Activated naive CD4-positive, alpha-beta T cell treated with anti-CD3 and anti-CD28 coated beads, Interleukin-2, amount 10 ng/mL, durations not matched to agents 7 days and 5 days (primary cell): ENCODE measurements at regions not wholly inside any gene's neighbourhood (a gene's known extent, or its start where the extent isn't known, plus 50 kb on each side); places are given as distances from the start of the nearest gene placed in this dataset.

Experiments used
- CTCF ChIA-PET: fragments of 350-600 bp; sonication (Branson Sonifier 250); formaldehyde crosslinking; loops from one replicate; lab custom pipeline; 2021; ENCODE audit warnings: antibody characterized with exemption; lab: Charles Lee
- DNase-seq: peaks from one replicate; pipeline ENCODE4 v3.0.0-alpha.2; 2020
- H3K27ac Mint-ChIP-seq: one replicate; pipeline ENCODE4 v1.8.0; 2021; ENCODE audit warnings: mild to moderate bottlenecking, moderate library complexity, mixed read lengths
- H3K27me3 Mint-ChIP-seq: one replicate; pipeline ENCODE4 v1.8.0; 2021; ENCODE audit warnings: mild to moderate bottlenecking, mixed read lengths
- H3K36me3 Mint-ChIP-seq: one replicate; pipeline ENCODE4 v1.8.0; 2021; ENCODE audit warnings: mixed read lengths
- H3K4me1 Mint-ChIP-seq: one replicate; pipeline ENCODE4 v1.8.0; 2021; ENCODE audit warnings: mixed read lengths
- H3K4me3 Mint-ChIP-seq: one replicate; pipeline ENCODE4 v1.8.0; 2021; ENCODE audit warnings: mild to moderate bottlenecking, moderate library complexity, mixed read lengths
- H3K9me3 Mint-ChIP-seq: one replicate; pipeline ENCODE4 v1.8.0; 2021; ENCODE audit warnings: mixed read lengths

GRCh38 chr3:159144891-159145290 is 343.0 kb downstream of the MFSD1 start:
- Mint-ChIP-seq H3K9me3 (no peaks in the 10 kb centered on the region), H3K36me3 (no peaks in the 10 kb centered on the region), H3K4me1 (no peaks in the 10 kb centered on the region), H3K27me3 (no peaks in the 10 kb centered on the region), H3K27ac (no peak overlapping the region), H3K4me3 (no peak overlapping the region)
- CTCF ChIA-PET = no interaction called here
- no peak for DNase-seq

GRCh38 chr3:159146392-159146791 is 344.5 kb downstream of the MFSD1 start:
- Mint-ChIP-seq H3K27ac (no peak overlapping the region), H3K27me3 (no peaks in the 10 kb centered on the region), H3K36me3 (no peaks in the 10 kb centered on the region), H3K4me3 (no peak overlapping the region), H3K4me1 (no peaks in the 10 kb centered on the region), H3K9me3 (no peaks in the 10 kb centered on the region)
- DNase-seq = no peak
- CTCF ChIA-PET = no interaction called here

- H3K4me3 Mint-ChIP-seq = no peak overlapping the region
Measured at GRCh38 chr3:159146856-159147435, 345.1 kb downstream of the MFSD1 start.

GRCh38 chr3:159147813-159148212 is 346.0 kb downstream of the MFSD1 start:
- H3K9me3 Mint-ChIP-seq = no peaks in the 10 kb centered on the region
- CTCF ChIA-PET = no interaction called here
- no peak for DNase-seq
- H3K36me3 Mint-ChIP-seq = no peaks in the 10 kb centered on the region
- H3K27ac Mint-ChIP-seq = no peak overlapping the region
- no peak overlapping the region for H3K4me3 Mint-ChIP-seq
- H3K27me3 Mint-ChIP-seq = no peaks in the 10 kb centered on the region
- no peaks in the 10 kb centered on the region for H3K4me1 Mint-ChIP-seq

More at GRCh38 chr3:159146856-159147435, 345.1 kb downstream of the MFSD1 start:
- no peaks in the 10 kb centered on the region for H3K9me3 Mint-ChIP-seq
- no peak for DNase-seq
- H3K27me3 Mint-ChIP-seq = no peaks in the 10 kb centered on the region
- H3K27ac Mint-ChIP-seq = no peak overlapping the region
- no peaks in the 10 kb centered on the region for H3K4me1 Mint-ChIP-seq
- CTCF ChIA-PET = no interaction called here
- no peaks in the 10 kb centered on the region for H3K36me3 Mint-ChIP-seq

- no peak for DNase-seq
- CTCF ChIA-PET = no interaction called here
- no peaks in the 10 kb centered on the region for H3K9me3 Mint-ChIP-seq
- no peaks in the 10 kb centered on the region for H3K4me1 Mint-ChIP-seq
- no peak overlapping the region for H3K27ac Mint-ChIP-seq
- no peaks in the 10 kb centered on the region for H3K36me3 Mint-ChIP-seq
- H3K4me3 Mint-ChIP-seq = no peak overlapping the region
- H3K27me3 Mint-ChIP-seq = no peaks in the 10 kb centered on the region
Measured at GRCh38 chr3:159148466-159148865, 346.6 kb downstream of the MFSD1 start.

GRCh38 chr3:159149131-159149530 is 347.3 kb downstream of the MFSD1 start:
- Mint-ChIP-seq H3K36me3 (no peaks in the 10 kb centered on the region), H3K27ac (no peak overlapping the region), H3K4me3 (no peak overlapping the region), H3K9me3 (no peaks in the 10 kb centered on the region), H3K4me1 (no peaks in the 10 kb centered on the region), H3K27me3 (no peaks in the 10 kb centered on the region)
- no peak for DNase-seq
- CTCF ChIA-PET = no interaction called here

GRCh38 chr3:159149633-159150032 is 347.8 kb downstream of the MFSD1 start:
- CTCF ChIA-PET = no interaction called here
- no peaks in the 10 kb centered on the region for H3K4me1 Mint-ChIP-seq
- no peak for DNase-seq
- H3K9me3 Mint-ChIP-seq = no peaks in the 10 kb centered on the region
- H3K27me3 Mint-ChIP-seq = no peaks in the 10 kb centered on the region
- H3K4me3 Mint-ChIP-seq = no peak overlapping the region
- no peak overlapping the region for H3K27ac Mint-ChIP-seq
- no peaks in the 10 kb centered on the region for H3K36me3 Mint-ChIP-seq

GRCh38 chr3:159150180-159150579 is 348.3 kb downstream of the MFSD1 start:
- Mint-ChIP-seq H3K36me3 (no peaks in the 10 kb centered on the region), H3K4me1 (no peaks in the 10 kb centered on the region), H3K4me3 (no peak overlapping the region), H3K27ac (no peak overlapping the region), H3K27me3 (no peaks in the 10 kb centered on the region), H3K9me3 (no peaks in the 10 kb centered on the region)
- no peak for DNase-seq
- CTCF ChIA-PET = no interaction called here

GRCh38 chr3:159151130-159151529 is 349.3 kb downstream of the MFSD1 start:
- no peak overlapping the region for H3K27ac Mint-ChIP-seq
- H3K4me1 Mint-ChIP-seq = no peaks in the 10 kb centered on the region
- H3K36me3 Mint-ChIP-seq = no peaks in the 10 kb centered on the region
- H3K27me3 Mint-ChIP-seq = no peaks in the 10 kb centered on the region
- H3K9me3 Mint-ChIP-seq = no peaks in the 10 kb centered on the region
- no peak for DNase-seq
- H3K4me3 Mint-ChIP-seq = no peak overlapping the region
- CTCF ChIA-PET = no interaction called here

GRCh38 chr3:159157275-159157674 is 355.4 kb downstream of the MFSD1 start:
- H3K36me3 Mint-ChIP-seq = no peaks in the 10 kb centered on the region
- CTCF ChIA-PET = no interaction called here
- H3K4me3 Mint-ChIP-seq = no peak overlapping the region
- no peaks in the 10 kb centered on the region for H3K9me3 Mint-ChIP-seq
- H3K27me3 Mint-ChIP-seq = no peaks in the 10 kb centered on the region
- H3K4me1 Mint-ChIP-seq = no peaks in the 10 kb centered on the region
- DNase-seq = no peak
- H3K27ac Mint-ChIP-seq = no peak overlapping the region

- Mint-ChIP-seq H3K4me3 (no peak overlapping the region), H3K4me1 (no peaks in the 10 kb centered on the region), H3K27ac (no peak overlapping the region), H3K9me3 (no peaks in the 10 kb centered on the region), H3K27me3 (no peaks in the 10 kb centered on the region), H3K36me3 (no peaks in the 10 kb centered on the region)
- CTCF ChIA-PET = no interaction called here
- DNase-seq = no peak
Measured at GRCh38 chr3:159158213-159158612, 356.4 kb downstream of the MFSD1 start.

- Mint-ChIP-seq H3K9me3 (no peaks in the 10 kb centered on the region), H3K4me3 (no peak overlapping the region), H3K4me1 (no peaks in the 10 kb centered on the region), H3K27ac (no peak overlapping the region), H3K36me3 (no peaks in the 10 kb centered on the region), H3K27me3 (no peaks in the 10 kb centered on the region)
- no peak for DNase-seq
- CTCF ChIA-PET = no interaction called here
Measured at GRCh38 chr3:159158801-159159200, 356.9 kb downstream of the MFSD1 start.

- Mint-ChIP-seq H3K27me3 (no peaks in the 10 kb centered on the region), H3K27ac (no peak overlapping the region), H3K36me3 (no peaks in the 10 kb centered on the region), H3K9me3 (no peaks in the 10 kb centered on the region), H3K4me3 (no peak overlapping the region), H3K4me1 (no peaks in the 10 kb centered on the region)
- DNase-seq = no peak
- CTCF ChIA-PET = no interaction called here
Measured at GRCh38 chr3:159159546-159159945, 357.7 kb downstream of the MFSD1 start.

- Mint-ChIP-seq H3K36me3 (no peaks in the 10 kb centered on the region), H3K4me1 (no peaks in the 10 kb centered on the region), H3K27ac (no peak overlapping the region), H3K27me3 (no peaks in the 10 kb centered on the region), H3K4me3 (no peak overlapping the region), H3K9me3 (no peaks in the 10 kb centered on the region)
- no peak for DNase-seq
- CTCF ChIA-PET = no interaction called here
Measured at GRCh38 chr3:159163656-159164055, 361.8 kb downstream of the MFSD1 start.

- CTCF ChIA-PET = no interaction called here
- no peaks in the 10 kb centered on the region for H3K9me3 Mint-ChIP-seq
- no peak for DNase-seq
- no peaks in the 10 kb centered on the region for H3K4me1 Mint-ChIP-seq
- no peak overlapping the region for H3K27ac Mint-ChIP-seq
- H3K36me3 Mint-ChIP-seq = no peaks in the 10 kb centered on the region
- no peaks in the 10 kb centered on the region for H3K27me3 Mint-ChIP-seq
- H3K4me3 Mint-ChIP-seq = no peak overlapping the region
Measured at GRCh38 chr3:159165961-159166360, 364.1 kb downstream of the MFSD1 start.
